Upper lobe of left lung (tissue), 4 donors: ENCODE measurements at regions not wholly inside any gene's neighbourhood (a gene's known extent, or its start where the extent isn't known, plus 50 kb on each side); places are given as distances from the start of the nearest gene placed in this dataset.

Experiments
- CTCF ChIP-seq, 6 experiments: fragments of 450-650 bp in 4 of 6; fragments of 200-600 bp in 2 of 6; sonication (generic) in 2 of 6; IDR thresholded peaks; one replicate each; pipeline ENCODE4 v1.5.1; 2016 to 2019; ENCODE audit warnings: antibody characterized with exemption in 6 of 6
- EP300 ChIP-seq, 4 donors: sonication (generic); formaldehyde crosslinking; IDR thresholded peaks; one replicate each; pipeline ENCODE4 v1.5.1; 2017; ENCODE audit warnings: antibody characterized with exemption in 4 of 4, control low read depth in 2 of 4
- POLR2A ChIP-seq, 4 donors: fragments of 450-650 bp; IDR thresholded peaks; one replicate each; pipeline ENCODE4 v1.5.1; 2016 to 2017; ENCODE audit warnings: antibody characterized with exemption in 4 of 4, mild to moderate bottlenecking in 2 of 4
- POLR2AphosphoS5 ChIP-seq, 2 donors: sonication (generic); formaldehyde crosslinking; IDR thresholded peaks; one replicate each; pipeline ENCODE4 v1.5.1; 2017; ENCODE audit warnings: antibody characterized with exemption in 2 of 2

GRCh38 chr18:29191263-29191662 lies 1014.3 kb upstream of the CDH2 start:
- TF ChIP-seq CTCF (IDR thresholded peaks at IDR 0.05): no peak
- TF ChIP-seq EP300 (IDR thresholded peaks at IDR 0.05): no peak
- TF ChIP-seq POLR2AphosphoS5 (IDR thresholded peaks at IDR 0.05): no peak
- TF ChIP-seq POLR2A (IDR thresholded peaks at IDR 0.05): no peak
